IPS-NIHi11 (cell line): ENCODE measurements at regions not wholly inside any gene's neighbourhood (a gene's known extent, or its start where the extent isn't known, plus 50 kb on each side); places are given as distances from the start of the nearest gene placed in this dataset.
A peak's percentile ranks its signal among the peaks of the same experiment; 100 is the strongest.

ENCODE experiments used
- DNase-seq: peaks from one replicate; pipeline ENCODE4 v3.0.0; 2012; ENCODE audit warnings: mixed read lengths, low spot score

DNA sequence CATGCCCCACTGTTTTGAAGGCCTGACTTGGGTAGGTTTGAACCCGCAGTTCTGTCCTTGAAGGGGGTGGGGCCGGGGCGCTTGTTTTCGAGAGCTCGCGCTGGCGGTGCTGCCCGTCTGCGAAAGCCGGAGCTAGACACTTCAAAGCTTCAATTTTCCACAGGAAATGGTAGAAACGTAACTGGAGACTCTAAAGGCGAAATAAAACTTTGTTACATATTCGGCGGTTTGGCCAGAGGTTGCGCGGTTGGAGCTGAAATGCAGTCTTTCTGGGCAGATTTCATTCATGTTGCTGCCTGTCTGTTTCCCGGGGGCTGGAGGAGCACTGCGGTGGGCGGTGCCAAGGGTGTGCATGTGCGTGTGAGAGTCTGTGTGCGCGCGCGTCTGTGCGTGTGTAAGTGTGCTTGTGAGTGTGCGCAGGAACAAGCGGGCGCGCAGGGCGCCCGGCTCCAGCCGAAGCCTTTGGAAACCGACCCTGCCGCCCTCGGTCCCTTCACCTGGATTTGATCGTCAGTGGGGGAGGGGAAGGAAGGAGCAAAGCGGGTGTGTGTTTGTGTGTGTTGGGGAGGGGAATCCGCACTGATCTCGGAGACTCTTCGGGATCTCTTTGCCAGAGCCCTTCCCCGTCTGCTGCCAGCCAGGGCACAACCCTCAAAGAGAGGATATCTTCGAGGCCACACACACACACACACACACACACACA lies 227.7 kb upstream of the CRY1 start:
- peak; percentile 35 for DNase-seq

DNA sequence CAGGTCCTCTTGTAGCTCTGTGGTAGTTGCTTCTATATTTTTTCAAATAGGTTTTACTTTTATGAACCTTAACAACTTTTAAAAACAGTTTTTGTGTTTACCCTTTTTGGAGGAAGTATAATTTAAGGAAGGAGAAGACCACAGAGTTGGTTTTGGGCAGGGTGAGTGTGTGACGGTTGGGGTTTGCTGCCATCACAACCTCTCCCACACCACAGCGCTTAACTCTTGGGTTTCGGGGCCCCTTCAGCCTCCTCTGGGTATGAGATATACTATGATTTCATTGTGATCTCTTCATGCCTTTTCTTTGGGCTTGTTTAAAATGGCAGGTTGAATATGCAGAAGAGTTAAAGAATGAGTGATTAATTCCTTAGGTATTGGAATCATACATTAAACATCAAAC lies 228.7 kb upstream of the CRY1 start:
- DNase-seq: no peak

DNA sequence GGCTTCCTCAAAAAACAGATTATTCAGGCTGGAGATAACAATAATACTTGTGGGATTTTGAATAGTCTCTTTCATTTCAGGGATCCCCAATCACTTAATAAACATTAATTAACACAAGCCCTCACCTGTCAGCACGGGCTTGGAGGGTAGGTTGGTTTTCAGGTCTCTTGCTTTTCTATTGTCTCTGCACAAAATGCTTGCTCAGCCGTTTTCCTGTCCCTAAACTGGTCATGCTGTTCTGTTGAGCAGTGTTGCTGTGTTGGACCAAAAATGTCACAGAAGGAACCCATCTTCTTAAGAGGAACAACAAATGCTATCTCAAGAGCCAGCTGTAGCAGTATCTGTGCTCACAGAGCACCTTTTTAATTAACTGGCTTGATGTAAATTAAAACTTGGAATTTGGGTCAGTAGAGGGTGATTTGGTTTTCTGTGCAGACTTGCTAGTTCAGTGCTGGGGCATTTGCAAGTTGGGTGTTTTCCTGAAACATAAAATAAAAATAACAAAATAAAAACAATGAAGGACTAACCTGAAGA lies 231.8 kb upstream of the CRY1 start:
- no peak for DNase-seq

DNA sequence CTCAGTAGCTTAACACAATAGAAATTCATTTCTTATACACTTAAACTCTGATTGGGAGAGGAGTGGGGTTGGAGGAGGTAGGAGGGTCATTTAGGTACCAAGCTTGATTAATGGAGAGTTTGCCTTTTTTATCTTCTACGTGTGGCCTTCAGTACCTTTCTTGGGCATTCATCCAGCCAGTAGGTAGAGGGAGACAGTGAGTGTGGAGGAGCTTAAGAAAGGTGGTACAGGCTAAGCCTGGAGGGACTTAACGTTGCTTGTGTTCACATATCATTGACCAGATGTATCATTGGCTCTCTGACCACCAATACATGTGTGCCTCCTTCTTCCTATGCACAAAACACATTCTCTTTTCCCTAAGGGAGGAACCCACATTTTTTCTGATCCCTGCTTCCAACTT lies 232.9 kb upstream of the CRY1 start:
- DNase-seq: no peak

DNA sequence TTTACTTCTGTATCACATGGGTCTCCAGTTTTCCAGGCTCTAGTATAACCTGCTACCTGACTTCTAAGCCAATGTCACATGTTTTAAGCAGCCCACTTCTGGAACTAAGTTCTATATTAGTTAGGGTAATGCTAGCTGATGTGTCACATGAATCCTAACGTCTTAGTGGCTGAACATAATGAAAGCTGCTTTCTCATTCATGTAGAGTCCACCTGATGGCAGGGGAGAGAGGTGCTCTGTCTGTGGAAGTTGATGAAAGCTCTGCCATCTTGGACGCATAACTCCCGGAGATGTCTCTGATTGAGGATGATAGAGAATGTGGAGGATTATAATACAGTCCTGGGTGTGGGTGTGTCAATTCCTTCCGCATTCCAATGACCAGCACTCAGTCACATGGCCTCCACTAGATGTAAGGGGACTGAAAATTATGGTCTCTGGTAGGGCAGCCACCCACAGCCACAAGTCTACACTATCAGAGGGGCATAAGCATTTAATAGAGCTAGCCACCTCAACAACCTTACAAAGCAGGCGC lies 234.4 kb upstream of the CRY1 start:
- no peak for DNase-seq

DNA sequence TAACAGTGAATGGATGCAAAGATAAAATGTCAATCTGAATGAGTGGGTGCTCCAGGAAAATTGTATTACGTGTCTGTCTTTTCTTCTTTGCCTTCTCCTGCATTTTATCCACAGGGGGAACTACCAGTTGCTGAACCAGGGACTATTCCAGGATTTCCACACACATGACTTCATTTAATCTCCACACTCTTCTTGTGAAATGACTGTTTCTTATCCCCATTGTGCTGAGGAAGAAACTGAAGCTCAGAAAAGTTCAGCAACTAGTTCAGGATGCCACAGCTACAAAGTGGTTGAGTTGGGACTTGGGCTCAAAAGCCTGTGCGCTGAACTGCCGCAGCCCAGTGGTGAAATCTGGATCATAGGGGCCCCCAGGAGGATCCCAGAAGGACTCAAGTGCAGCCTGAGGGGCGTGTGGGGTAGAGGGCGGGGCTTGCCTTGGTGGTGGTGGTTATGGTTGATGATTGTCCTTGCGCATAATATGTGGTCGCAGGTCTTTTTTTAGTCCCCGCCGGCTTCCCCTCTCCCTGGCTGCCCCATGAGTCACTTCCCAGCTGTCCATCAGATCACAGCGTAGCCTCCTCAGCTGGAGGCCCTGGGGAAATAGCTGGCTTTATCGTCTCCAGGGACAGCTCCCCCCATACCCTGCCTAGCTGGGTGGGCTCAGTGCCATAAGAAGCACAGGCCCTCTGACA lies 235.2 kb upstream of the CRY1 start:
- DNase-seq: no peak

DNA sequence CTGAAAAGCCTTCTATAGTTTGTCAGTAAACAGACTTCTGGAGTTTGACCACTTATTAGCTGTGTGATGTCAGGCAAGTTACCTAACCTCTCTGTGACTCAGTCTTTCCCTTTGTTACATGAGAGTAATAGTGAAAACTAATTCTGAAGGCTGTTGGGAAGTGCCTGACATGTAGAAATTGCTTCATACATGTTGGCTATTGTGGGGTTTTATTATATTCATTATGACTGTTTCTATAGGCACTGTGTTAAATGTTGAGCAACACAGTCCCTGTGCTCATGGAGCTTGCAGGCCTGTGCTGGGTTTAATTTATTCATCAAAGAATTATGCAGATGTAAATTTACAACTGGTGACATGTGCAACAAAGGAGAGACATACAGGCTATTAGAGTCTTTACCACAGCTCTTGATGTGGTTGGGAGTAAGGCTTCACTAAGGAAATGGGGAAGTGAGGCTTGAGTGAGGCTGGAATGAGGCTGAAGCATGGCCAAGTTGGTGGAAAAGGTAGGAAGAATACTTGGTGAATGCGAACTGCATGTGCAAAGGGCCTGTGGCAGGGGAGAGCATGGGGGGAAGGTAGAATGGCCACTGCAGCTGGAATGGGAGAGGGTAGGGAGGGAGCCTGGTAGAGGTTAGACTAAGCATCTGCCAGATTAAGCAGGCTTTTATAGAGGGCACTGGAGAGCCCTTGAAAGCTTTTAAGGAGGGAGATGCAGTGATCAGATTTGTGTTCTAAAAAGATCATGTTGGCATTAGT lies 236.4 kb upstream of the CRY1 start:
- no peak for DNase-seq

DNA sequence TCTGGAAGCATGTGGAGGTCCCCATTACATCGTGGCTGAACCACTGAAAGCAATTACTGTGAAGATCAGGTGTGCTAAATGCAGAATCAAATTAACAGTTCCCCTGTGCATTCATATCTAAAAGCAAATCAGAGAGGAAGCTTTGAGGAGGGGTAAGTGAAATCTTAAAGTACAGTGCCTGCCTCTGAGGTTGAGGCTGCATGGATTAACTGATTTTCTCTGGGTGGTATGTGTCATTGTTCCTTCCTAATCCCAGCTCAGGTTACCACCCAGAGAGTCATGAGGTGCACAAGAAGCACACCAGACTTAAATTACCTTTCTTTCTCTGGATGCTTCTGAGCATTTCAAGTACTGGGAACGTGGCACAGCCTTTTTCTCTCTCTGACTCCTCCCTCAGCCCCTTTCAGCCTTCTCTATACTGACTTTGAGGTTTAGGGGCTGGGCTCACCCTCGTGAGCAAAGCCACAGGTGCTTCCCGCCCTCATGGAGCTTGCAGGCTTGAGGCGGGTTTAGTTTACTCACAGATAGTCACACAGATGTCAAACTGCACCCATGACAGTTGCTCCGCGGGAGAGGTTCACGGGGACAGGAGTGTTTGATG lies 237.6 kb upstream of the CRY1 start:
- no peak for DNase-seq

DNA sequence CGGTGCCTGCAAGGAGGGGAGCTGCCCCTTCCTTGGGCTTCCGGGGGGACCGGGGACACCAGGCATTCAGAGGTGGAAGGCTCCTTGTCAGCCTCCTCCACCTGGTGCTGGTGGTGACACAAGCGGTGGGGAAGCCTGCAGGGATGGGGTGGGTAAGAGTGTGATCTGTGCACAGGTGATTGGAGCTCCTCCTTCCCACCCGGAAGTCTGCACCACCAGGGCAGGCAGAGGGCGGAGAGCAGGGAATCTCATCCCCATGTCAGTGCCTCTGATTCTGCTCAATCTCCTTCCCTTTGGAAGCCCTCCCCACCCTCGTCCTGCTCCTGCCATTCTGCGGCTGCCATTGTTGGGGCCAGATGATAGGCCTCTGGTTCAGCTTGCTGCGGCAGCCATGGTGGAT lies 238.1 kb upstream of the CRY1 start:
- no peak for DNase-seq

DNA sequence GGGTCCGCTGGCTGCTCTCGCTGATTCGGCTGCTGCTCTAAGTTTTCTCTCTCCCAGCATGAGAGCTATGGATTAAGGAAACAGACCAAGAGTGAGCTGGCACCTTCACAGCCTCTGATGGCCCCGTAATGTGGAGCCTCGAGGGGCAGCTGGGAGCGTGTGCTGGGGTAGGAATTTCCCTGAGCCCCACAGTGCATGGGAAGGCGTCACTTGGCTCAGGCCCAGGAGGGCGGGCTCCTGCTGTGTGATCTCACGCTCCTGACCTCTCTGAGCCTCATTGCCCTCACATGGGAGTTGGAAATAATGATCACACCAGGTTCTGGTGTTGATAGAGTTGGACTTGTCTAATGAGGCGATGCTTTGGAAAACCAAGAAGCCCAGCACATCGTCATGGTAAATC lies 238.6 kb upstream of the CRY1 start:
- no peak for DNase-seq

DNA sequence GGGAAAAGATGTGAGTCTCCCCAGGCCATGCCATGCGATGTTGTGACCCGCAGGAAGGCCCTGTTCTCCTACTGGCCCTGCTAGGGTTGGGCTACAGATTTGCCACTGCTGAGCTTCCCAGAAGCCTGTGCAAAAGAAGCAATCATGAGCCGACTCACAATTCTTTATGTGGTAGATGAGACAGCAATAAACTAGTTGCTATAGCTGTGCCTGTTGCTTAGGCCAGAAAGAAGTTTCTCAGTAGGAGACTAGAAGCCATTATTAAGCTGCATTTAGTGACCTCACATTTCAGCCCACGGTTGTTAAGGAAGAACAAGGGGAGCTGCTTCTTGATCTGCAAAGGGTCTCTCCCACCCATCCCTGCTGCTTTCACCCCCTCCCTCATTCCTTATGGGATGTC lies 239.4 kb upstream of the CRY1 start:
- DNase-seq: no peak

DNA sequence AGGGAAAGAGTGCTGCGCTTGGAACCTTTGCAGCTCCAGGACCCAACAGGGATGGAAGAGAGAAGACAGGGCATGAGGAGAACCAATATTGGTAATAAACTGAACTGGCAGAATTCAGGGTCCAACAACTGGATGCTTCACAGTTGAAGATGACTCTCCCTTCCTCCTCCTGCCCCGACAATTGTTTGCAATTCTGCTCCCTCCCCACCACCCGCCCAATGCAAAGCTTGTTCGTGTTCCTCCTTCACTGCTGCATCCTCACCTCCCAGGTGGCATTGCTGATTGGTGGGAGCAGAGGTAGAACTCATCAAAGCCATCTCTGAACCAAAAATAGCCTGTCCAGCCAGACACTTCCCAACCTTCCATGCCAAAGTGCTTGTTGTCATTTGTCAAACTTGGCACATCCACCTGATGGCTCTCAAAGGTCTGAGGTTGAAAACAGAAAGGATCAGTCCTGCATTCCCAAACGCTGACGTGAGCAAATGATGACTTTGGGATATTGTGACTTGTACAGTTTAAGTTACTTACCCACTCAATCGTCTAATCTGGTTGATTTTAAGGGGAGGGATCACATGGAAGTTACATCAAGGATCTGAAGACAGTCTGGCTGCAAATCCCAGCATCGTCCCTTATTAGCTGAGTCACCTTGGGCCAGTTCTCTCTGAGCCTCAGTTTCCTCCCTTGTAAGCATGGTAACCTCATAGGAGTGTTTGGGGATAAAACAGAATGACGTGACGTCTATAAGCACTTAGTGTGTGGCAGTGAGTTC lies 242.6 kb upstream of the CRY1 start:
- no peak for DNase-seq

DNA sequence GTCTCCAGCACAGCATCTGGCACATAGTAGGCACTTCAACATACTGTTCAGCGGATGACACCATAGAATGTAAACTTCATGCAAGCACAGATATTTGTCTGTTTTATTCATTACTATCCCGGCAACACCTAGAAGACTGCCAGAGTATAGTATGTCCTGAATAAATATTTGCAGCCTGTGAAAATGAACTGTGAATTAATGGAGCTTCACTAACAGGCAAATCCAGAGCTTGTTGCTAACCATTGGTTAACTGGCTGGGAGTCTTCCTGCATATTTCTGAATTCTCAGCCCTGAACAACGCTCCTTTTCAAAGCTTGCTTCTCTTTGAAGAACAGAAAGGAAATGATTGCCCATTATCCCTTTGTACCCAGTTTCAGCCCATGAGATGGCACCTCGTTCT lies 243.3 kb upstream of the CRY1 start:
- DNase-seq: no peak

DNA sequence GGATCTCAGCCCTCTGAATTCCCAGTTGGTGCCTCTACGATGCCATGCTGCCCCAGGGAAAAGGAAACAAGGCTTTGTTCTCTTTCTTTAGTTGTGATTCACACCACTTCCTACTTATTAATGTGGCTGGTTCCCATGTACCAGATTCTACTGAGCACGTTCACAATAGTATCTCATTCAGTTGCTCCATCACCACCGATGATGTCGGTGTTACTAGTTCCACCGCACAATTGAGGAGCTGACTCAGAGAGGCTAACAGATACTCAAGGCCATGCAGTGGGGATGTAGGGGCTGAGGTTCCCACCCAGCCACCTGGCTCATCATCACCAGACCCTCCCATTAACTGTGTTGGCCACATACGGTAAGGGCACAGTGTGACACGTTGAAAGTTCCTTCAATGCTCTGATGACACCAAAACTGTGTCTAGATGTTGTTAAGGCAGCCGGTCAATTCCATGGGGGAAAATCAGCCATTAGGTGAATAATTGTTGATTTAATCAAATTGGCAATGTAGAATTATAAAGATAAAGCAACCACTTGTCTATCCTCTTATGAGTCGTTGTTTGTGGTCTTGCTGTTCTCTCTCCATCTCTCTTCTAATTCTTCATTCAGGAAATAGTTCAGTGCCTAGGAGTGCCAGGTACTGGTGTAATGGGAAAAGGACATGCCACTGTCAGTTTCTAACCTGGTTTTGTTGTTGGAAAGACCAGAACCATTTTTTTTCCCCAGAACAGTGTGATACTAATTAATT lies 244.2 kb upstream of the CRY1 start:
- no peak for DNase-seq

DNA sequence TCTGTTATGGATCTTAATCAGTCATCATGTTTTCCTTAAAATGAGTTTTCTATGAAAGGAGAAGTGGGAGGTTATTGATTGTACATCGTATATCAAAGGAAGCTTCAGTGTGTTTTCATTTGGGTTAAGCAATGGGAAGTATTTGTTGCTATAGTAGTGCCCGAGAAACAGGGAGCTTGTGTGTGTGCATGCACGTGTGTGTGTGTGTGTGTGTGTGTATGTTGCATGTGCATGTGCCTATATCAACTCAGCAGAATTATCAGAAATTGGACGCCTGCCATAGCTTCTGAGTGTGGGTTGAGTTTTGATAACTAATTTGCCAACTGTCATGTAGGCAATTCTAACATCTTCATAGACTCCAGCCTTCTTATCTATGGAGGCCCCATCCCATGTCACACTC lies 246.1 kb upstream of the CRY1 start:
- no peak for DNase-seq

DNA sequence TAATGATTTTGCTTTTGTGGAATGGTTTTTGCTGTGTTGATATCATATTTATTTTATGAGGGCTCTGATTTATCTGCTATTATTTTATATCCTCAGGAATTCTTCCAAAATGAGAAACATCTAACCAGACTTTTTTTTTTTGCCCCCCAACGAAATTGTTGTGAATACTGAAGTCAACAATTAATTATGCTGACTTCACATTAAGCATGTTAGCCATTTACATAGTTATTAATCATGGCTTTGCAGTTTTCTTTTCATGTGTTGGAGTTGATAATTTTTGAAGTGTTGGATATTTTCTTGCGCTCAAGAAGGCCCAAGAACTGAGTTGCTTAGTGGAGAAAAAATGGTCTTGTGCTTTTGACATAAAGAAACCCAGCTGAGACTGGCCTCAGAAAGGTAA lies 246.6 kb upstream of the CRY1 start:
- DNase-seq: no peak

DNA sequence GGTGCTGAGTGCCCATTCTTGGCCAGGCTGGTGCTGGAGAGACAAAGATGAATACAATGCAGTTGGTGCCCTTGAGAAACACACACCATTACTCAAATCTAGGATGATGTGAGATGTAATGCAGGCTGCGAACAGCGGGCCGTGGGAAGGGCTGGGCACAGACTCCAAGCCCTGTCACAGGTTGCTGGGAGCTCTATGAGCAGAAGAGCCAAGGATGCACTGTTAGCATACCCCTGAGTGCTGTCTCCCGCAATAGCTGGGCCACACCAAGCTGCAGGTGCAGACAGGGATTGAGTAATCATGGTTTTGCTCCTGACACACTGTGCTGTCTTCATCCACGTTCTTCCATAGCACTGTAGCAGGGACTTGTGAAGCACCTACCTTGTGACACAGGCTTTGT lies 247.5 kb upstream of the CRY1 start:
- no peak for DNase-seq

DNA sequence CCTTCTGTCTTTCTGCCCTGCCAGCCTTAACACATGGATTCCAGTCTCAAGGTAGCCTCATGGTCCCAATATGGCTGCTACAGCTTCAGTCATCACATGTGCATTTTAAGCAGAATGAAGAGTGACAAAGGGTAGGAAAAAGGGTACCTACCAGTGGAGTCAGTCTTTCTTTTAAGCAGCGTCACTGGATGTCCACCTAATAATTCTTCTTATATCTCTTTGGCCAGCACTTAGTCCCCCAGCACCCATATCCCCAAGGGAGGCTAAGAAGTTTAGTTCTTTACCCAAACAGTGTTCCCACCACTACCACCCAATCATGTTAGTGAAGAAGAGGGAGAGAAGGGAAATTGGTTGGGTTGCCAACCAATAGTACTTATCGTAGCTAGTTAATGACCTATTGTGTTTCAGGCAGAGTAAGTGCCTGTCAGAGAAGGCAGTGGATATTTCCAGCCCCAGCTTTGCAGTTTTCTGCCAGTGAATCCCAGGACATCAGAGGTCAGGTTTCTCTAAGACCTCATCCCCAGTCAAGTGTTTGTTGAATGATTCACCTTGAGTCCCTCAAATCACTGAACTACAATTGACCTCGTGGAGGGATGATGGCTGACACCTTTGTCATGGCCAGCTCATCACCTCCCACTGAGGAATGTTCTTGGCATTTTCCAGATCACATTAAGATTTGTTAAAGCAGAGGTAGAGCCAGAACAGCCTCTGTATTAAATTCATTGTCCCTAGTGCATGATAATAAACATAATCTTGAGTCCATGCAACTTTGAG lies 250.9 kb upstream of the CRY1 start:
- DNase-seq: no peak

DNA sequence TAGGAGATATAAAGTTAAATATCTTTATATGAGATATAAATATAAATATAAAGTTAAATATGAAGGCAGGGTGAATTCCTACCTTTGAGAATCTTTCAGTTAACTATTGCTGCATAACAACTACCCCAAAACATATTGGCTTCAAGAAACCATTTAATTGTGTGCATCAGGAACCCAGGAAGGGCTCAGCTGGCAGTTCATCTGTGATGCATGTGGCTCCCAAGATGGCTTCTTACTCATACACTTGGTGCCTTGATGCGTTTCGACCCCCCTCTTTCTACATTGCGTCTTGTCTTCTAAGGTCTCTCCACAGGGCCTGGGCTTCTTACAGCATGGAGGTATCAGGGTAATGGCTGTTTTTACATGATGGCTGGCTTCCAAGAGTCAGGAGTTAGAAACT lies 253.9 kb upstream of the CRY1 start:
- DNase-seq: no peak
